Hematopoietic multipotent progenitor cell treated with erythropoietin and hydrocortisone succinate and interleukin-3 and kit ligand, for 8 days (in vitro differentiated cells): ENCODE measurements at regions not wholly inside any gene's neighbourhood (a gene's known extent, or its start where the extent isn't known, plus 50 kb on each side); places are given as distances from the start of the nearest gene placed in this dataset.

Experiments used
- DNase-seq: peaks from one replicate; pipeline ENCODE4 v3.0.0-alpha.2; 2015

GRCh38 chr7:98565103-98565502 is 52.0 kb upstream of the NPTX2 start:
- DNase-seq = no peak

DNA sequence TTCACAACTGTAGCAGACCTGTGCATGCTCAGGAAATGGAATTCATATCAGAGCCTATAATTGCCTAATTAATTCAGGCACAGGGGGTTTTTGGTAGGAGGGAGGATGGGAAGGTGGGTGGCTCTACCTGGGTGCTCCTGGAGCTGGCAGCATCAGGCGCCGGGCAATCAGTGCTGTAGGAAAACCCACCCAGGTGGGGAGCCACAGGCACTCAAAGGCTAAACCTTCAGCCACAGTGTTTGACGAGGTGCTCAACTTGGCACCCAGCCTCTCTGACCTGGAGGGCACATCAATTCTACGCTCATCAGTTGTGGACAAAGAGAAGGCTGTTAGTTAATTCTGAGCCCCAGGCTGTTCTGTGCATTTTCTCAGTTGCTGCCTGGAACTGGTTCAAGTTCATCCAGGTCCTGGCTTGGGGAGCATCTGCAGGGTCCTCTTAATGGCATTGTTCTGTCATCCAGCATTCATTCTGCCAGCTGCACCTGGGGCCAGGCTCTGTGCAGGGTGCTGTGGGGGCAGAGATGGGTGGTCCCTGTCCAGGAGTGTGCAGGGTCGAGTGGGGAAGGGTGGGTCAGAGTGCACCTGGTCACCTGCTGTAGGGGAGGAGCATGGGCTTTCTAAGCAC is 54.1 kb upstream of the NPTX2 start:
- no peak for DNase-seq

DNA sequence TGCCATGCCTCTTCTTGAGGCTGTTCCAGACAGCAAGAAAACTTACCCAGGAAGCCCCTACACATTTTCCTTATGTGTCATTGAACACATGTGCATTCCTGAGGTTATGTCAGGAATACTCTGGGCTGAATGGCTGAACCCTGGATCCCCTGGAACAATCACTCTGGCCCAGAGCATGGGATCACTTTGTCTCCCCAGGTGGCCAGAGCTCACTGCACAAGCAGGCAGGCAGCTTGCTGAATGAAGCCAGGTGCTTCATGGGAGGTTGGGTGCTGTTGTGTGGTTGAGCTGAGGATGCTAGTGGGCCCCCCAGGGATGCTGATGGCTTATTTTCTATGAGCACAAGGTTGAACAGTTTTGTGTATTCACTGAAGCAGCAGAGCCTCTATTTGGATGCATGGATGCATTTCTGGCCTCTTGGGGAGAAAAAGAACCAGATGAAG is 54.7 kb upstream of the NPTX2 start:
- no peak for DNase-seq

GRCh38 chr7:98559958-98560357 is 57.1 kb upstream of the NPTX2 start:
- no peak for DNase-seq

GRCh38 chr7:98559219-98559618 is 57.9 kb upstream of the NPTX2 start:
- no peak for DNase-seq

- DNase-seq = no peak
These were observed 59.5 kb upstream of the NPTX2 start for GRCh38 chr7:98557538-98558031.

DNA sequence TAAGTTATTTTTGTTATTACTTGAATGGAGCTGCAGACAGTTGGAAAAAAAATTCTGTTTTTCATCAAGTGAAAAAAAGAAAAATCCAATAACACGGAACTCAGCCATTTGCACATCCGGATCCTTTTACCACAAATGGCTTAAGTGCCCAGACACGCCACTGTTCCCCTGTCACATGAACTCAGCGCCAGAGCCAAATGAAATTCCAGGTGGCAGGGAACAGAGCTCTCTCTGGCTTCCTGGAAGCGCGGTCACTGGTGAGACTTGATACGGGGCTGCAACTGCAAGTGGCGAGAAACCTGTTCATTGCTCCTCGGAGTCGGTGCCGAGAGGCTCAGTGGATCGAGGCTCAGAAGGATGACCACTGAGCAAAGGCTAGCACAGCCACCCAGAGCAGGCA is 60.8 kb upstream of the NPTX2 start:
- no peak for DNase-seq

DNA sequence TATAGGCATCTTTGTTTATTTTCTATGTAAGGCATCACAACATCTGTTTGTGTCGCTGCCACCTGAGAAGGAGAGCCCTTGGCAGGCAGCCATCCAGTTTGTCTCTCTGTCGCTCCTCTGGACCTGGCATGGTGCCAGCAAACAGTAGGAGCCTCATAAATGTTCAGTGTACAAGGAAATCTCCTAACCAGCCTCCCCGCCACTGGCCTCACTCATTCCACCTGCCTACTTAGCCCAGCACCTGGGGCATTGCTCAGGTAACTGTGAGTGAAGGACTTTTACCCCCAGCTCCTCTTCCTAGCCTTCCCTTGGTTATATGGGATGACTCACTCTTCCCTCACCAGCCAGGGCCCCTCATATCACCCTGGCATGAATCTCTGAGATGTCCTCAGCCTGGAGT is 61.7 kb upstream of the NPTX2 start:
- DNase-seq = no peak

- DNase-seq = no peak
These were observed 63.4 kb upstream of the NPTX2 start for GRCh38 chr7:98553666-98554065.

DNA sequence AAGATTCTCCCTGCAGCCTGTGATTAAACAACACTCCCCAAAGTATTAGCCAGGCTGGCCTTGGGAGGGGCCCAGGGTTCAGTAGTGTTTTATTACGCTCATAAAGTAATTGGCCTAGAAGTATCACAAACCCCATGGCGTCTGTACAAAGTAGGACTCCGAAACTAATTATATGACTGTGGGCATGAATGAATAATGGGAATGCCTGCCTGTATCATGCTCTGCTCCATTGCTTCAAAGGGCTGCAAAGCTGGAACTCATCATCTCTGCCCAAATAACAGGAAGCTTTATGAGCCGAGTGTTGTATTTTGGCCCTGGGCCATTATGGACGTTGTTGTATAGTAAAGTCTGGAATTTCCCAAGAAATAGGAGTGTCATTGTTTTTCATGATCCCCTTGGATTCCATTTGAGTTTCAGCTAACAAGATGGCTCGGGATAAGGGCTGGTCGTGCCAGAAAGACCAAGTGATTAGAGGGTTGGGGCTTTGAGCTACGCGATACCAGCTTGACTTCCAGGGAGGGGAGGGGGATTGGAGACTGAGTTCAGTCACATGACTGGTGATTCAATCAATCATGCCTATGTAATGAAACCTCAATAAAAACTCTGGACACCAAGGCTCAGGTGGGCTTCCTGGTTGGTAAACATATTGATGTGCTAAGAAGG is 65.3 kb upstream of the NPTX2 start:
- no peak for DNase-seq

GRCh38 chr7:98548971-98549370 is 68.1 kb upstream of the NPTX2 start:
- no peak for DNase-seq

GRCh38 chr7:98548370-98548769 is 68.7 kb upstream of the NPTX2 start:
- no peak for DNase-seq

DNA sequence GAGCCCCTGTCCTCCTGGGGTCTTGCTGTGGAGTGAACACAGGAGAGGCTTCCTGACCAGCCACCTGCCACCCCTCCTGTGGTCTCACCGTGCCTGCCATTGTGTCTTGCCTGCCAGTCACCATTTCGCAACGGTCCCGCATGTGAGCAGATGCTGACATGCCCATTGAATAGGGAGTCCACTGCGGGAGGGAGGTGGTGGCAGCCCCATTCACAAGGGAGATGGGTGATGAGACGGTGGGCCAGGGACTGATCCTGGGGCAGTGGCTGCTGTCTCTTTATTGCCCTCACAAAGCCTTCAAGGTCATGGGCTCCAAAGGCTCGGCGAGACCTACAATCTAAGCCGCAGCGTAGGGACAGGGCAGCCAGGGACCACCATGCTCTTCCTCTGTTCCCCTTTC is 76.0 kb upstream of the NPTX2 start:
- no peak for DNase-seq

DNA sequence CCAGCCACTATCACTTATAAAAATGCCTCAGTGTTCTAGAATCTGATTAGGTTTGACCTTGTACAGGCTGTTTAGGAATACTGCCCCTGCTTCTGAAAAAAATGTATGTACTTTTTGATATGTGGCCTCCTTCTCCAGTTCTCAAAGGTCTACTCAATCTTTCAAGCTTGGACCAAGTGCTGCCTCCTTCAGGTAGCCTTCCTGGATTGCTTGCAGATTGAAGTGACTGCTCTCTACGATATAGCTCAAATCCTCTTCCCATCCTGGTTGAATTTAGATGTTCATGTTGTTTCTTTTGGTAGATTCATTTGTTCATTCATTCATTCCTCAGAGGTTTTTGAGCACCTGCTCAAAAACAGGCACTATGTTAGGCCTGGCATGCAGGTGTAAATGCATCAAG is 77.2 kb upstream of the NPTX2 start:
- DNase-seq = no peak

GRCh38 chr7:98536803-98537202 is 80.3 kb upstream of the NPTX2 start:
- DNase-seq = no peak

DNA sequence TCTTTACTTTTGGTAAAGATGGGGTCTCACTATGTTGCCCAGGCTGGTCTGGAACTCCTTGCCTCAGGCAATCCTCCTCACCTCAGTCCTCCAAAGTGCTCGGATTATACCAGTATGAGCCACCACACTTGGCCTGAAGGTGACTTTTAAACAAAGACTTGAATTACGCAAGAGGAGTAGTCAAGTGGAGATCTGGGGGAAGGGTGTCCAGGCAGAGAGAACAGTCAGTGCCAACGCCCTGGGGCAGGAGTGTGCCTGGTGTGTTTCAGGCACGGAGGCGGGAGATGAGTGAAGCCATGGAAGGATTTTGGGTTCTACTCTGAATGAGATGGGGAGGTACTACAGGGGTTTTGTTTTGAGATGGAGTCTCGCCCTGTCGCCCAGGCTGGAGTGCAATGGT is 82.6 kb upstream of the NPTX2 start:
- no peak for DNase-seq

- no peak for DNase-seq
These were observed 85.4 kb upstream of the NPTX2 start for GRCh38 chr7:98531717-98532116.

GRCh38 chr7:98528079-98528478 is 89.0 kb upstream of the NPTX2 start:
- DNase-seq = no peak

DNA sequence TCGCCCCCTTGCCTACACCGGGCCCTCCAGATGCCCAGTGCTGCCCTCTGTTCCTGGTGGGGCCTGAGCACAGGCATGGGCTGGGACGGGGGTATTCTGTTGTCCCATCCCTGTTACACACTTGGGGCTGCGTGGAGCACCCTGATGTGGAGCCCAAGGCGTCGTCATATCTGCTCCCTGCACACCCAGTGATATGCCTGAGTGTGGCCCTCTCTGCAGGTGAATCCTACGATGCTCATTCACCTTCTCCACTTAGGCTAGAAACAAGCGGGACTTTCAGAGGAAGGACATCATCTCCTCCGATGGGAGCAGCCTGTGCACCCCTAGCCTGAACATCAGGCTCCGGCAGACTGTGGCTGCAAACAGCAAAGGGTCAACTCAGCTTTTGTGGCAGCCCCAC is 91.0 kb upstream of the NPTX2 start:
- no peak for DNase-seq

DNA sequence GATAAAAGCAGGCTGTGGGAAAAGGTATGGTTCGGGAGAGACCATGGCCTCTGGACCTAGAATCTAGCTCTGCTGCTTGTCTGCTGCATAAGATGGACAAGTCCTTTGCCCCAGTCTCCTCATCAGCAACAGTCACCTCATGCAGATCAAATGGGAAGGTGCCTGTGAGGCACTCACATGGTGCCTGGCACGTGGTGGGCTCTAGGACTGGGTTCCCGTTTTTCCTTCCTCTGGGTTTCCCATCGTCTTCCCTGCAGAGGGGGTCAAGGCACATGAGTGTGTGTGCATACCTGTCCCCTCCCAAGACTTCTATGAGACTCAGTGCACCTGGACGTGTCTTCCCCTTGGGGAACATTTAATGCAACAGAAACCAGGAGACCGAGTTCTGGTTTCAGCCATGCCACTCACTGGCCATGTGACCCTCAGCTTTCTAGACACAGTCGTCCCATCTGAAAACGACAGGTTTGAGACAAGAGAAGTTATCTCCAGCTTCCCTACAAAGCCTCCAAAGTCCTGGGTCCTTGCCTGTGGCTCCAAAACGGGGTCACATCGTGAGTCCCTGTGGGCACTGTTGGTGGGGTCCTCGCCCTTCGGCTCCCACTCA is 95.9 kb upstream of the NPTX2 start:
- DNase-seq = no peak

DNA sequence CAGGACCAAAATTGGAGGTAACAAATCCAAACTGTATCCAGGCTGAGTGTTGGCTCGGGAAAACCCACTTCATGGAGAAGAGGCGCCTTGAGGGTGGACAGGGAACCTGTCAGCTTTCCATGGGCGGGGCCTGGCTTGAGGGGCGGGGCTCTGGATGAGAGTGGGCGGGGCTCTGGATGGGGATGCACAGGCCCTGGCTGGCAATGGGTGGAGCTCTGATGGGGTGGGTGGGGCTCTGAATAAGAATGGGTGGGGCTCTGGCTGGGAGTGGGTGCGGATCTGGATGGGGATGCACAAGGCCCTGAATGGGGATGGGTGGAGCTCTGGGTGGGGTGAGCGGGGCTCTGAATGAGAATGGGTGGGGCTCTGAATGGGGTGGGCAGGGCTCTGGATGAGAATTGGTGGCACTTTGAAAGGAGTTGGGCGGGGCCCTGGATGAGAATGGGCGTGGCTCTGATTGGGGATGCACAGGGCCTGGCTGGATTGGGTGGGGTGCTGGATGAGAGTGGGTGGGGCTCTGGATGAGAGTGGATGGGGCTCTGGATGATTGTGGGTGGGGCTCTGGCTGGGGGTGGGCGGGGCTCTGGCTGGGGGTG is 96.6 kb upstream of the NPTX2 start:
- DNase-seq = peak; percentile 1

- DNase-seq = no peak
These were observed 98.7 kb upstream of the NPTX2 start for GRCh38 chr7:98518159-98518947.

- DNase-seq = no peak
These were observed 101.9 kb upstream of the NPTX2 start for GRCh38 chr7:98515201-98515600.
